Left ventricle myocardium superior (tissue), 1 donor: ENCODE measurements at regions not wholly inside any gene's neighbourhood (a gene's known extent, or its start where the extent isn't known, plus 50 kb on each side); places are given as distances from the start of the nearest gene placed in this dataset.

ENCODE experiments used
- ATAC-seq: fragments of 200-7000 bp; cut with Tn5 transposase; one replicate; pipeline ENCODE4 v1.9.1; 2020; ENCODE audit warnings: mild to moderate bottlenecking, moderate library complexity
- DNase-seq: peaks from one replicate; pipeline ENCODE4 v3.0.0-alpha.2; 2020
- intact Hi-C: fragments of 100-400 bp; cut with micrococcal nuclease; formaldehyde crosslinking; loops from one replicate; pipeline ENCODE4 v1.11.0; 2022
- donor health status: DM: no; HTN: yes; CAD: no; lungs with severe emphysema.

DNA sequence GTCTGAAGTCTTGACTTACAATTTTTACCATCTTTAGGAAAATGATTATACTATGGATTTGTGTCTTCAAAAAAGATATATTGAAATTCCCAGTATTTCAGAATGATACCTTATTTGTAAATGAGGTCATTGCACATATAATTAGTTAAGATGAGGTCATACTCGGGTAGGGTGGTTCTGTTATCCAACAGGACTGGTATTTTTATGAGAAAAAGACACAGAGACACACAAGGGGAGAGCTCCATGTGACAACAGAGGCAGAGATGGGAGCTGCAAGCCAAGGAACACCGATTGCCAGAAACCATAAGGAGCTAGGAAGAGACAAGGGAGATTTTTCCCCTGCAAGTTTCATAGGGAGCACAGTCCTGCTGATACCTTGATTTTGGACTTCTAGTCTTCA lies 356.9 kb downstream of the ARL4A start:
- DNase-seq (no peak), ATAC-seq (no peak)
- intact Hi-C loops, result no loop called here

DNA sequence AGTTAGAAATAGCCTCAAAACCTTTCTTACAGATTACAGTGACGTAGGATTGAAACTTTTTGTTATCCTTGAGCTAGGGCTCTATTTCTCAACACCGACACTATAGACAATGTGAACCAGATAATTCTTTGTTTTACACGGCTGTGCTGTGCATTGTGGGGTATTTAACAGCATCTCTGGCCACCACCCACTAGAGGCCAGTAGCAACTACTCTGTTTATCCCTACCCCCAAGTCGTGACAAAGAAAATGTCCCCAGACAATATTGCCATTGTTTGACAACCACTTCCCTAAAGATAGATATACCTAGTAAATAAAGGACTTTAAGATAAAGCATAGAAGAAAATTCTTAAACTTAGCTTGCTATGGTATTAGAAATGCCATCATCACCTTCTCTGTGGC lies 359.6 kb downstream of the ARL4A start:
- DNase-seq (no peak), ATAC-seq (no peak)
- intact Hi-C loops, result no loop called here

DNA sequence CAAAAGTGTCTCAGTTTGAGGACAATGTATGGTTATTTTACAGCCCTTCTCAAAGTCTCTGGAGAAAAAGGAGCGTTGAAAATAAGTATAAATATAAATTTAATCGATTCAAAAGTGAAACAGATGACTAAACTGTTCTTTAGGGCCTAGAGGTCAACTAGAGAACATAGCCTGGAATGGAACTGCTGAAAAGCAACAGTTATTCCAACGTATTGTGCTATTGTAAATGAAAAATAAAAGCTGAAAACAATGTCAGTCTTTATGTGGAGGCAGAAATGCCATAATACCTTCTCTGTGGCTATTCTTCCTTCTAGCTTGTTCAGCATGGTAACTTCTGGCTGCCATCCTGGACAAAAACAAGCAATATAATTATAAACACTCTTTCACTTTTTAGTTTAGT lies 362.5 kb downstream of the ARL4A start:
- ATAC-seq, result no peak
- intact Hi-C loops, result no loop called here

DNA sequence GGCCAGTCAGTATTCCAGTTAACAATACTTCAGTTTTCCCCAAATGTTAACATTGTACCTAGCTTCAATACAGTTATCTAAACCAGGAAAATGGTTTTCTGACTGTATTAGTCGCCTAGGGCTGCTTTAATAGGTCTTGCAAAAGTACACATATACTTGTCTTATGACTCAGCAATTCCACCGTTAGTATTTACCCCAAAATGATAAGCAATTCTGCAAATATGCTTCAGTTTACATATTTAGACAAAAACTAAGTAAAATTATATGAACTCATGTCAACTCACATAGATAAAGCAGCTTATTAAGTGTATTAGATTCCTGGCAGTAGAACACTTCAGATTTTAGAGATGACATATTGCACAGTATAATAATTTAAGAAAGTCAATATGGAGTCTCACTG lies 363.3 kb downstream of the ARL4A start:
- intact Hi-C loops, result no loop called here
- no peak for DNase-seq

More for the DNA sequence above, 362.5 kb downstream of the ARL4A start:
- no peak for DNase-seq

DNA sequence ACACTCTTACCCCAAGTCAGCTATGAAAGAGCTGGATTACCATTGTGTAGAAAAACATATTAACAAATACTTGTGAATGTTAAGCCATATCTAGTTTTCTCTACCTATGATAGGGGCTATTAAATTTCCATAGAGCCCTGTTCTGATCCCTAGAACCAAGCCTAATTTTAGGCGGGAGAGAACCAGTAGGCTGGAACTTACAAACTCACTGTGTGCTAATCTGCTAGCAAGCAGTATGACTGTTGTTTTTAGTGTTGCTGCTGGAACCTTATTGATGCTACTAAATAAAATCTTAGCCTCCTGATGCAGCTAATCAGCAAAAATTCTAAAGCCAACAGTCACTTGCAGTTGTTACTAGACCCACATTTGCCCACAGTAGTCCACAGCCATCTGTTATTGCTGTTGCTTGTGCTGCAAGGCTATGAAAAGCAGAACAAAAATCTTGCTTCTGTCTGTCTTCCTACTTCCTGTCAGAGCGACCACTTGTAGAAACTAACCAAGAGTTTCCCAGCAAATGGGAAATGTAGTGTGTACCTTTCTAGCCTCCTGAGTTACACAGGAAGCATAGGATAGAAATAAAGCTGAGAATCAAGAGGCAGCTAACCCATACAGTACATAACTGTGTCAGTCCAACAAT lies 368.4 kb downstream of the ARL4A start:
- ATAC-seq (no peak), DNase-seq (no peak)
- intact Hi-C loops, result no loop called here

More for the DNA sequence above, 363.3 kb downstream of the ARL4A start:
- ATAC-seq, result no peak

DNA sequence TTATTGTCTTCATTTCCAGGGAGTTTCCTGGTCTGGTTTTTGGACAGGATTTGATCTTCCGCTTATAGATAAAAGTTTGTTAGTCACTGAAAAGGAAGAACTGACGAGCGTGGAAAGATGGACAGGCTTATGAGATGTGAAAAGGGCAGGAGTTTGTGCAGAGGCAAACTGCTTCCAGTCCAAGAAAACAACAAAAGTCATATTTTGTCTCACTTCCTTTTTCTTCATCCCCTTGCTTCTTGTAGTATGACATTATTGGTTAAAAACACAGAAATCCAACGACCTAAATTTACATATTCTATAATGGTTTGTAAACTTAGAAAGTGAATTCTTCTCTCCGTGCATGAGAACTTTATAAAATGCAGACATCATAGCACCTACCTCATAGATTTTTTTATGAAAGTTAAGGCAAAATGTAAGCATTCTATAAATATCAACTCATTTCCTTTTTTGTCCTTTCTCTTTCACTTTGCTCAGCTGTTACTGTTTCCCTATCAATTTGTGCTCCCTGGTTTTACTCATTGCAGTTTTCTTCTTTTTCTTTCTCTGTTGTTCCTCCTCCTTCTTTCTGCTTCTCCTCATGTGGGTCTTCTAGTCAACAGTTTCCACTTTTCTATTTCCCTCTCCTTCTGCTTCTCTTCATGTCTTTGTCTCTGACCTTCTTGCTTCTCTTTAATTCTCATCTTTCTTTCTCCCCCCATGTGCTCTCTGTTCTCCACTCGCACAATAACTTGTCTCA lies 370.2 kb downstream of the ARL4A start:
- no peak for ATAC-seq
- intact Hi-C loops, result no loop called here

DNA sequence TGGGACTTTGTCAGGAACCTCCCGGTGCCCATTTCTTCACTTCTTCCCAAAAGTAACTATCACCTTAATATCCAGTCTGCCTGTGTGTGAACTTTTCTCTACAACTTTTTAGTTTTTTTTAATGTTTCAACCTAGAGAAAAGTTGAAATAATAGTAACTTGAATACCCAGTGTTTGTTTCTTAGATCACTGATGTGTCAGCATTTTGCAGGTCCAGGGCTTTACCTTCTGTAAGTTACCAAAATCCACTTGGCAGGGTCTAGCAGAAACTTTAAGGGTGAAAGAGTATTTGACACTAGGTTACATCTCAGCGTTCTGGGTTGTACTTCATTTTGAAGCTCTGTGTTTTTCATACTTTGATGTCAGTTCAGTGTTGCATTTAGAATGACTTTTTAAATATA lies 372.7 kb downstream of the ARL4A start:
- intact Hi-C loops, result no loop called here
- ATAC-seq (no peak), DNase-seq (no peak)

More for the DNA sequence above, 370.2 kb downstream of the ARL4A start:
- no peak for DNase-seq

DNA sequence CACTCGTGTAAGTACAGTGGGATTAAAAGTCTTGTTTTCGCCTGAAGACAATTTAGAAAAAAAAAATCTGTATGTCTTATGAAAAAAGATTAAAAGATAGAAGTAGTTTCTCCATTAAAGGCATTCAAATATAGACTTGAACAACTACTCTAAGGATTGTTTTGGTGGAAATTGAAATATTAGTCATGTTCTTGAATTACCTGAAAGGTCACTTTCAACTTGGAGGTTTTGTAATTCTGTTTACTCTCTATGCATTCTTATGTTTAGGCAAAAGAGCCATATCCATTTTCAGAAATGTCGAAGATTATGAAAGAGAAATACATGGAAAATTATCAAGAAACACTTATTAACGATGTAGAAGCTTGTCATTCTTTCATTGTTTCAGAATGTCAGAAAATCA lies 373.7 kb downstream of the ARL4A start:
- ATAC-seq, result no peak
- no peak for DNase-seq
- intact Hi-C loops, result no loop called here

DNA sequence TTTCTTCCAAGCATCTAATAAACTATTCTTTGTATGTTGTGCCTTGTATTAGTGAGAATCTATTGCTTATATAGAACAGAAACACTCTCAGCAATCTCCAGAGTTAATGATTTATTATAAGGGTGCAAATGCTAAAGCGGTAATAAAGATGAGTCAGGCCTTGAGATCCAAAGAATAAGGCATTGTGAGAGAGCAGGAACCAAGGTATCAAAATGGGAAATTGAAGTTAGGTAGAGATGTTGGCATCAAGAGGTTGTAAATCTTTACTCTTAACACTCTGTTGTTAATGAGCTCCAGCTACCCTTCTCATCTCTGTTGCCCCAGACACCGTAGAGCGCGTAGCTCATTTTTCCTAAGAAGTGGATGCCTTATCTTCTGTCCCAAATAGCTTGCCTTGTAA lies 375.2 kb downstream of the ARL4A start:
- ATAC-seq (no peak), DNase-seq (no peak)
- intact Hi-C loops, result no loop called here

DNA sequence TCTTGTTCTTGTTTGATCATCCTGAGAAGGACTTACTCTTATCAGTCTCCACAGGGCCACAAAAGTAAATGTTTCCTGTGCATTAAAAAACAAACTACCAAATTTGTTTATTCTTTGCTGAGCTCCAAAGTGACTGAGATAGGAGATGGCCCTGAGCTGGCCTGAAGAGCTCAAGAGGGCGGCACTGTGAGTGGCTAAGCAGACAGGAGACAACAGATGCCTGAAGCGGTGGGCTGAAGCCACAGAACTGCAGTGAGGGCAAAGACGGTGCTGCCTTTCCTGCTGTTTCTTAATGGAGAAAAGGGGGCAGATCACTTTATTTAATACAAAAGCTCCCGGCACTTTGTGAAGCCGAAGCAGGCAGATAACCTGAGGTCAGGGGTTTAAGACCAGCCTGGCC lies 379.6 kb downstream of the ARL4A start:
- intact Hi-C loops, result no loop called here
- no peak for ATAC-seq
- no peak for DNase-seq

DNA sequence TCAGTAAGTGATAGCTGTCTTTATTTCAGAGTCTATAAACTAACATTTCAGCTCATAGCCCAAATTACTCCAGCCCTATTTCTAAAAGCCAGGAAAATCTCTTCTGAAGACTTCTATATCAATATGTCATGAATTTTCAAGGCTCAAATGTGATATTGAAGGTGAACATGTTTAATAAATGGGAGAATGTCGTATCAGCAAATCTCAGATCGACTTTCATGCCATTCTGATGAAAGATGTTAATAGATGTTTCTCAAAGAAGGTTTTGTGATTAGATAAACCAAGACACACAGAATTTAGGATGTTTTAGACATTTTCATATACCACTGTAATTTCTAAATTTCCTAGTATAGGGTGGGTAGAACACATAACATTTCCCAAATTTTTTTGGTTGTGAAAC lies 380.6 kb downstream of the ARL4A start:
- intact Hi-C loops, result no loop called here
- ATAC-seq (no peak), DNase-seq (no peak)

DNA sequence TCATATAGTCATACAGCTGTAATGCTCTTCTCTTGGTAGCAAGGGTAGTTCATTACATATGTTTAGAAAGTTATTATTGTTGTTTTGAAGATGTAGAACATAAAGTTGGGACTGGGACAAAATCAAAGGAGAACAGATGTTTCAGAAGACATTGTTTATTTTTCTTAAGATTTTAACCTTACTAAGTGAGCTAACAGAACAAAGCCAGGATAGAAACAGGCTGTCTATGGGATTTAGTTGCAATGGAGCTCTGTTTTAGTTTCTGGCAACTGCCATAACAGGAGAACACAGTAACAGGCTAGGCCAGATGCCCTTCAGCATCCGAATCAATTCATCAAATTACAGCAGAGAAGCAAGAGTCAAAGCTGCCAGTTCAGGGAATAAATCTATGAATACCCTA lies 382.4 kb downstream of the ARL4A start:
- ATAC-seq (no peak), DNase-seq (no peak)
- intact Hi-C loops, result no loop called here

DNA sequence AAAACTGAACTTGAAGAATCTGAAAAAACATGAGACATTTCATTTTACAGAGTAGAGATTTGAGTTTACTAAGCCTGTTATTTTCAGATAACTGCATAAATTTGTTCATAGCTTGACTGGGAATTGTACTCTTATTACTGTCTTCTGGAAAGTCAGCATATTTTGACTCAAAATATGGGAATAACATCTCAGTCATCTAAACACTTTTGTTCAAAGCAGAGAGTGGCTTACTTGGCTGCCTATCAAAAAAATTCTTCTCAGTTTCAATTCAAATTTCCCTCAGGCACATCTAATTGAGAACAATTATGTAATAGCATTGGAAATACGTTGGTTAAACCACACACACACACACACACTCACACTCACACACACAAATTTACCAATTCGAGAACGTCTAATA lies 384.6 kb downstream of the ARL4A start:
- DNase-seq (no peak), ATAC-seq (no peak)
- intact Hi-C loops, result no loop called here

DNA sequence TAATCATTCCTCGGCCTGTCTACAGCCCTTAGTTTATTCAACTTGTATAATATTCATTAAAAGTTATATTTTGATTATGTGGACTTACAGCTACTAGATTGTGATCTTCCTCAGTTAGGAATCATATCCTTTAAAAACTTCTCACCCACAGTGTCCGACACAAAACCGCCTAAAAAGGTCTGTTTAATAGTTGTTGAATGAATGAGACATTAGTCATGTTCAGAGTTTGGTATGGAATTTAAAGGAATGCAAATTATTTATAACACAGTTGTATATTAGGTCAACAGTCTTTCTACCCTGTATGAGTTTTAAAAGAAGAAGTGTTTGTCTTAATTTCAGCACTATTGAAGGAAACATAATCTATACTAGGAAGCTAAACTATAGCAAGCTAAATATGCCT lies 390.0 kb downstream of the ARL4A start:
- no peak for DNase-seq
- ATAC-seq, result no peak
- intact Hi-C loops, result no loop called here

DNA sequence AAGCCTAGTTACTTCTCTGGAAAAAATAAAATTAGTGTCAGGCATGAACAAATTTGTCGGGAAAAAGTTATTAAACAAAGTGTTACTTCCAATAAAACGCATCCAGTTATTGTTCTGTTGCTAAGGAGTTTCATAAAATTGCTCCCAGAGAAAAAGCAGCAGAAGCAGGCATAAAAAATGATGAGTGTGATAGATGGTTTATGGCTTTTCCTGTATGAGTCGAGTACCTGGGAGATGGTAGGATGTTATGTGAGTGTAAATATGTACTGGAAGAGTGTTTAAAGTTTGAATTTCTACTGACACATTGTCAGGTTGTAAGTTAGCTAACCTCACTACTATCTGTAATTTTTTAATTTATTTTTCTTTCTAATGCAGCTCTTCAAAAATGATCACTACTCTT lies 390.7 kb downstream of the ARL4A start:
- no peak for ATAC-seq
- no peak for DNase-seq
- intact Hi-C loops, result no loop called here

DNA sequence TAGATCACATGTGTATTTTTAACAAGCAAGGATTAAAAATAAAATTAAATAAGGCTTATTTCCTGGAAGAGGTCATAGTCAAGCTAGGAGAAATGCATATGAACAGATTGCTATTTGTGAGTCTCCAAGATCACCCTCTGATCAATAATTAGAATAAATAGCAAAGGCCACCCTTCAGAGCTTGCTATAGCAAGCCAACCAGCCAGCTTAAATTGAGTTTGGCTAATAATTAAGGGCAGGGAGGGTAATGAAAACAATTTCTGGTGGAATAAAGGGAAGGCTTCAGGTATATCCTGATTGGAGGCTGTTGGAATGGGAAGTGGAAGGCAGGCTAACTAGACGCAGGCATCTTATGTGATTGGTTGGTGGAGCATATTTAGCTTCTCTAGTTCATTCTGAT lies 403.5 kb downstream of the ARL4A start:
- intact Hi-C loops, result no loop called here
- DNase-seq (no peak), ATAC-seq (no peak)

DNA sequence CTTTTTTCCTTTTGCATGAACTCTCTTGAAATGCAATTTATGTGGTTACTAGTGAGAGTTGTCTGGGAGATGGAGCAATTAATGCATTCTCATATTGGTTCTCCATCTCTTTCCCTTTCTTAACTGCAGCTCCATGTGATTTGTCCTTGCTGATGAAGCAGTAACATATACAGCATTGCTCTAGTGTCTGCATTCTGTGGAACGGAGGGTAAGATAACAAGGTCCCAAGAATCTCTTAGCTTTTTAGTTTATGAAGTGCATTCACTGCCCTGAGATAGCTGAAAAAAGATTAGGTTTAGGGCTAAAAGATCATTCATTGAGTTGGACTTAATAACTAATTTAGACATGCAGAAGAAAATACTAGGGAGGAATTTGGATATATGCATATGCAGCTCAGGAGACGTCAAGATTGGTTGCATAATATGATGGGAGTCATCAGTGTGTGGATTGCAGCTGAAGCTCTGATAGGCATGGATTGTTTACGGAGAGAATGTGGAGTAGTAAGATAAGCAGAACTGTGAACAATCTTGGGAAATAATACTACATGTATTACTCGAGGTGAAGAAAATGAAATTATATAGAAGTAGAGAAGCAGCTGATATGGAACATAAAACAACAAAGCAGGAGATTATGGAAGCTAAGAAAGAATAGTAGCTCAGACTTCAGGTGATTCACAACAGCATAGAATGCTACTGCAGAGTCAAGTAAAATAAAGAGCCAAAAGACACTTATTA lies 404.7 kb downstream of the ARL4A start:
- DNase-seq (no peak), ATAC-seq (no peak)
- intact Hi-C loops, result no loop called here

DNA sequence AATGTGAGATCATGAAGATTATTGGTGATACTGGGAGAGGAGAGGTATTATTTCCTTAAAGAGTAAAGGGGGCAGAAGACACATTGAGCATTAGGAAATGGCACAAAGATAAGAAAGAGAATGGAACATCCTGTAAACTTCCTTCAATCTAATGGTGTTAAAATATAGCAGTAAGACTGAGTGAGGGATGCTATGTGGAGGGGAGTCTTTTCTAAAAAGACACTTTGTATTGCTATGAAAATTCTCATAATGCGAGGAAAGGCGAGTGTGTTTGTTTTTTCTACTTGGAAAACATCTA lies 405.2 kb downstream of the ARL4A start:
- no peak for ATAC-seq
- intact Hi-C loops, result no loop called here

DNA sequence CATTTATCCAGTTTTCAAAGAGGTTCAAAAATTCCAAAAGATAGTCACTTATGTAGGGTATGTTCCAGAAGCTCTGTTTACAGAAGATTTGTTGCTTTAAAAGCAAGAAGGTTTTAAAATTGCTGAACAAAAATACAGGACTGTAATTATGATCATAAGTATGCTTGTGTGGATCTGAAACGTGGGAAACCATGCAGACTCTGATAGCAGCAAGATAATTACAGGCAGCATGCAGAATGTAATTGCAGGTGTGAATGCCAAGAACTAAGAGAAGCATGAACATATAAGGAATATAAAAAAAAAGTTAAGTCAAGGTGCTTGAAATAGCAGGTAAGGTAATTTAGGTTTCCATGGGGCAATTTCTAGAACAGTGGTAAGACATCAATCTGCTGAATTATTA lies 405.7 kb downstream of the ARL4A start:
- intact Hi-C loops, result no loop called here

More for the DNA sequence above, 405.2 kb downstream of the ARL4A start:
- DNase-seq, result no peak

DNA sequence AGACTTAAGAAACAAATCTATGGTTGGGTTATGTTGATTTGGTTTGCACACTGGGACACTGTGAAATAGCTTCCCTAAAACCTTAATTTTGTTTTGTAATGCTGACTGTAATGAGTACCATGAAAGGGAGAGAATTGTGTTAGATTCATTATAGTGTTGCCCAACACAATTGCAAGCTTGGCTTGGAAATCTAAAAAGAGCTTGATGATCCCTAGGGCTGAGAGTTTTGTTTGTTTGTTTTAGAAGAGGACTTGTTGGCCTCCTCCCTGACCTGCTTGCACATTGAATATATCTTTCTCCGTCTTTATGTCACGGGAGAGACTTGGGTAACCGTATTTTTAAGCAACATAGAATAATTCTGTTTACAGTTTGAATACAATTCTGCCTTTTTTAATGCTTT lies 410.1 kb downstream of the ARL4A start:
- ATAC-seq (no peak), DNase-seq (no peak)
- intact Hi-C loops, result no loop called here

More for the DNA sequence above, 405.7 kb downstream of the ARL4A start:
- ATAC-seq (no peak), DNase-seq (no peak)

DNA sequence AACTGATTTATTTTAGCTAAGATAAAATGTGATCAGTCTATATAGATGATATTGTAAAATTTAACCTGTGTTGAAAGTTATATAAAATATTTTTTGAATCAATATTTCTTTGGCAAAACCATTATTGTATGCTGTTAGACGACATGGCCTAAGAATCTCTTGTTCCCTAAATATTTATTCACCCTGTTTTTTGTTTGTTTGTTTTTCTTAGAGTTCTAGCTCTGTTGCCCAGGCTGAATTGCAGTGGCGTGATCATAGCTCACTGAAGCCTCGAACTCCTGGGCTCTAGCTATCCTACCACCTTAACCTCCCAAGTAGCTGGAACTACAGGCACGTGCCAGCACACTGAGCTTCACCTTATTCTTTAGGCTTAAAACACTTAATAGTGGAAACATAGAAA lies 410.7 kb downstream of the ARL4A start:
- DNase-seq (no peak), ATAC-seq (no peak)
- intact Hi-C loops, result no loop called here
